Stimulated activated effector memory CD8-positive, alpha-beta T cell treated with anti-CD3 and anti-CD28 coated beads, Interleukin-12 subunit alpha, Interleukin-12 subunit beta, amount 100 ng/mL, for 72 hours (primary cell): ENCODE measurements at regions not wholly inside any gene's neighbourhood (a gene's known extent, or its start where the extent isn't known, plus 50 kb on each side); places are given as distances from the start of the nearest gene placed in this dataset.

Source experiments
- ATAC-seq: fragments of 150-1000 bp; cut with Tn5 transposase; 2 replicates; pipeline ENCODE4 v1.10.0; 2021
- DNase-seq, 2 donors: peaks; one replicate each; pipeline ENCODE4 v3.0.0; 2021 to 2022; ENCODE audit warnings: low spot score in 2 of 2
- H3K27ac Mint-ChIP-seq: one replicate; pipeline ENCODE4 v1.8.0; 2022; ENCODE audit warnings: mild to moderate bottlenecking, mixed read lengths
- H3K36me3 Mint-ChIP-seq: one replicate; pipeline ENCODE4 v1.8.0; 2022; ENCODE audit warnings: mild to moderate bottlenecking, mixed read lengths
- H3K4me1 Mint-ChIP-seq: one replicate; pipeline ENCODE4 v1.8.0; 2022; ENCODE audit warnings: mixed read lengths
- H3K4me3 Mint-ChIP-seq: one replicate; pipeline ENCODE4 v1.8.0; 2022; ENCODE audit warnings: mild to moderate bottlenecking, mixed read lengths
- H3K9me3 Mint-ChIP-seq: one replicate; pipeline ENCODE4 v1.8.0; 2022; ENCODE audit warnings: mixed read lengths

DNA sequence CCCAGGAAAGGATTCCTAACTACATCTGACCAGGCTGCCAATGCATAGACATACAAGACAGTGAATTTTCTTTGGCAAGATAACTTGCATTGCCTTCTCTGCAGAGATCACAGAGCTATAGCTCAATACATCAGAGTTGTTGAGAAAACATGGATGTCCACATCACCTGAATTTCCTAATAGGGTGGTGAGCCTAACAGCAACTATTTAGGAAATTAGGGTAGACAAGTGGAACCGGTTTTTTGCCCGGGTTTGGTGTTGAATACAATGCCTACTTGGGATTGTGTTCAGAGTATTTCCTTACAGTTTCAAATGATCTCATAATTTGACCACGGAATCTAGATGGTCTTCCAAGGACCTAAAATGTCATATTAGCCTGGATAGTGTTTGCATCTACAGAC lies 262.7 kb downstream of the KIF4B start:
- H3K36me3 Mint-ChIP-seq, result no peaks in the 10 kb centered on the region
- H3K4me3 Mint-ChIP-seq, result no peak overlapping the region
- H3K9me3 Mint-ChIP-seq, result no peaks in the 10 kb centered on the region
- DNase-seq (no peak), ATAC-seq (no peak)
- no peaks in the 10 kb centered on the region for H3K4me1 Mint-ChIP-seq
- no peak overlapping the region for H3K27ac Mint-ChIP-seq

DNA sequence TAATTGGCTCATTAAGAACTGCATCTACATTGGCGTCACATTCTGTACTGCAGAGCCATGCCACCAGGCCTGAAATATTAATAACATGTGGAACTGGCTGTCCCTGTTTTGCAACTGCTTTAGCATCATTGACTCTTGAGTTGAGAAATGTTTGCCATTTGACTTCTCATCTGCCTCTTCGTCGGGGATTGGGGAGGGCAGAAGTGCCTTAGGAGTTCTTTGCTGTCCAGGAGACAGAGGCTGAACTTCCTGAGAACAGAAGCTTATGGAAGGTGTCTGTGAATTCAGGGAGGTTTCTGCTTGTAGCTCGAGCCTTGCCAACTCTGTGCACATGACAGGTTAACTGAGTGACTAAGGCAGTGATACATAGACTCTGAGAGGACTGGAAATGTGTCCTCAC lies 265.0 kb downstream of the KIF4B start:
- ATAC-seq (no peak), DNase-seq (no peak)
- Mint-ChIP-seq H3K36me3 (no peaks in the 10 kb centered on the region), H3K9me3 (no peaks in the 10 kb centered on the region), H3K4me3 (no peak overlapping the region), H3K4me1 (no peaks in the 10 kb centered on the region), H3K27ac (no peak overlapping the region)

DNA sequence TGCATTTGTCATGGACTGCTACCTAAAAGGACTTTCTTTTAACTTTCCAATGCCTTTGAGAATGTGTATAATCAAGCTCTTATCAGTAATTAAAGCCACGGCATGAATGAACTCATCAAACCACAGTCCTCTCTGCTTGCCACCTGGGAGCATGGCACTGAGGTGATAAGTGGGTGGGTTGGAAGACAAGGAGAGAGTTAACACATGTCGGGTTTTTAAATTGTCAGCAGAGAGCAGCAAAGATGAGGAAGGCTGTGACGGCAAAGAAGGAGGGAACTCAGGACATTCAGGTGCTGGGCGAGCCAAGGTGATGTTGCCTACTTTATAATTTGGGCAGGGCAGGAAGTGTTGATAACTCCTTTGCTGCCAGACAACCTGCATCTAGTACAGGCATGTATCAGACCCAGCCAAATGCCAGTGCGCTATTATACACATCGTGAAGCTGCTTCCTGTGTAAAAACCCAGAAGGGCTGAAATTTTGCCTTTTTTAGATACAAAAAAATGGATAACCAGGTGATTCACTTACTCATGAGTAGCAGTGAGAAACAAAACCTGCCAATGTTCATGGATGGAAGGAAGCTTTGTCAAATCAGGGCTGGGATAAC lies 269.1 kb downstream of the KIF4B start:
- ATAC-seq, result no peak
- Mint-ChIP-seq H3K9me3 (peaks cover 3% of the 10 kb centered on the region), H3K4me3 (no peak overlapping the region), H3K27ac (no peak overlapping the region), H3K4me1 (no peaks in the 10 kb centered on the region), H3K36me3 (no peaks in the 10 kb centered on the region)
- DNase-seq, result no peak

- ATAC-seq (no peak), DNase-seq (no peak)
- Mint-ChIP-seq H3K27ac (no peak overlapping the region), H3K9me3 (peaks cover 6% of the 10 kb centered on the region), H3K4me1 (no peaks in the 10 kb centered on the region), H3K4me3 (no peak overlapping the region), H3K36me3 (no peaks in the 10 kb centered on the region)
These were observed 272.2 kb downstream of the KIF4B start for GRCh38 chr5:155285706-155286105.

- DNase-seq (no peak), ATAC-seq (no peak)
- H3K27ac Mint-ChIP-seq, result no peak overlapping the region
- peaks cover 3% of the 10 kb centered on the region for H3K9me3 Mint-ChIP-seq
- no peaks in the 10 kb centered on the region for H3K4me1 Mint-ChIP-seq
- no peak overlapping the region for H3K4me3 Mint-ChIP-seq
- no peaks in the 10 kb centered on the region for H3K36me3 Mint-ChIP-seq
These were observed 277.4 kb downstream of the KIF4B start for GRCh38 chr5:155290937-155291336.

DNA sequence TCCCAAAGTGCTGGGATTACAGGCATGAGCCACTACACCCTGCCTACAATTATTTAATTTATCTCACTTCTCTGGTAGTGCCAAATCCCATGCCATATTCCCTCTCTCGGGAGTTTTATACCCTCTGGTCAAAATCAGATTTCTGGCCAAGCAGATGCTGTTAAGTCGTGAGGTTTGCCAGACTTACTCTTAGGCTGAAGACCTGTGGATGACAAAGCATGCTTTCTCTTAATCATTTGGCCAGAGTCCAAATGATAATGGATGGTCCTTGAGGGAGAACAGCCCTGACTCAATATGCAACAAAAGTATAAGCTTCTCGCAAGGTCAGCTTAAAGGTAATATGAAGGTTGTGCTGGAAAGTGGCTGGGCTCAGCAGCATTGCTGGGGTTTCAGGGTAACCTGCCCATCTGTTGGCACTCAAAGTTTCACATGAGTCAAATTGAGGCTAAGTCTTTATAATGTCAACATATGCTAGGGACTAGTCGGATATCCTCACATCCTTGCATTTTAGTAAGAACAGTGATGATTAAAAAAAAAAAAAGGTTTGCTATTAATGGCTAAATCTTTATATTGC lies 280.1 kb downstream of the KIF4B start:
- H3K36me3 Mint-ChIP-seq, result no peaks in the 10 kb centered on the region
- H3K9me3 Mint-ChIP-seq, result no peaks in the 10 kb centered on the region
- no peak for DNase-seq
- H3K27ac Mint-ChIP-seq, result no peak overlapping the region
- no peak overlapping the region for H3K4me3 Mint-ChIP-seq
- H3K4me1 Mint-ChIP-seq, result no peaks in the 10 kb centered on the region
- no peak for ATAC-seq

- H3K27ac Mint-ChIP-seq, result no peak overlapping the region
- no peak overlapping the region for H3K4me3 Mint-ChIP-seq
- no peaks in the 10 kb centered on the region for H3K36me3 Mint-ChIP-seq
- no peaks in the 10 kb centered on the region for H3K4me1 Mint-ChIP-seq
- DNase-seq, result no peak
- ATAC-seq, result no peak
- no peaks in the 10 kb centered on the region for H3K9me3 Mint-ChIP-seq
These were observed 281.6 kb downstream of the KIF4B start for GRCh38 chr5:155295111-155295510.

GRCh38 chr5:155299386-155300005 lies 285.9 kb downstream of the KIF4B start:
- H3K4me3 Mint-ChIP-seq, result no peak overlapping the region
- no peak overlapping the region for H3K27ac Mint-ChIP-seq
- H3K4me1 Mint-ChIP-seq, result no peaks in the 10 kb centered on the region
- H3K36me3 Mint-ChIP-seq, result no peaks in the 10 kb centered on the region
- ATAC-seq (no peak), DNase-seq (no peak)
- no peaks in the 10 kb centered on the region for H3K9me3 Mint-ChIP-seq

GRCh38 chr5:155303120-155303519 lies 289.6 kb downstream of the KIF4B start:
- DNase-seq (no peak), ATAC-seq (no peak)
- H3K36me3 Mint-ChIP-seq, result no peaks in the 10 kb centered on the region
- H3K4me3 Mint-ChIP-seq, result no peak overlapping the region
- H3K27ac Mint-ChIP-seq, result no peak overlapping the region
- no peaks in the 10 kb centered on the region for H3K9me3 Mint-ChIP-seq
- no peaks in the 10 kb centered on the region for H3K4me1 Mint-ChIP-seq

DNA sequence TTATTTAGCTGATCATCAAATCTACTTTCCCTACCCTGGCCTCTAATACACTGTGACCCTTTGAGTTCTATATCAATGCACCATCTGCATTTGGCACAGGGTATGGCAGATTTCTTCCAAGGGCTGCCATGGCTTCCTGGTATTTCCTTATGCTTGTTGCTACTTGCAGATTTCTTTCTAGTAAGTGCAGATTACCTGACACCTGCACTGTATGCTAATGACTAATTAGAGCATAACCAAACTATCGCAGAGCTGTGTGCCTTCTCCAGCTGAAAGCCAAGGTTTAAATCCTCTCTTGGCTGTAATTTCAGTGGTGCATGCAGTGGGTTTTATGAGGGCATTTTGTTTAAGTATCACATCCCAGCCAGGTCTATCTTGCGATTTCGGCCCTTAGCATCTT lies 293.7 kb downstream of the KIF4B start:
- Mint-ChIP-seq H3K36me3 (no peaks in the 10 kb centered on the region), H3K4me1 (no peaks in the 10 kb centered on the region), H3K4me3 (no peak overlapping the region), H3K9me3 (no peaks in the 10 kb centered on the region), H3K27ac (no peak overlapping the region)
- ATAC-seq (no peak), DNase-seq (no peak)

DNA sequence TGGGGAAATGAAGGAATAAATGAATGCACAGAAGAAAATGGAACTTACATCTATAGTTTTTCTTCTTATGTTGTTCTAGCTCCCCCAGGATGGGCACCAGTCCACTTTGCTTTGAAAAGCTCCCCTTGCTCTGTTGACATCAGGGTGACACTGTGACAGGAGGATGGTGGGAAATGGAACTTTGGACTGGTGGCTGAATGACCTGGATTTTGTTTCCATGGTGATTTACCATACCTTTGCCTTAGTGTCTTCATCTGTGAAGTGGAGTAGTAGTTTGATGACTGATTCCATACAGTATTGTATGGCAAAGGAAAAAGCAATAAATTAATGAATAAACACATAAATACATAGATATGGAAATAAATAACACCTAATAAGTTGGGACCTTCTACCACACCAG lies 294.7 kb downstream of the KIF4B start:
- no peak overlapping the region for H3K4me3 Mint-ChIP-seq
- DNase-seq, result no peak
- H3K9me3 Mint-ChIP-seq, result no peaks in the 10 kb centered on the region
- H3K4me1 Mint-ChIP-seq, result no peaks in the 10 kb centered on the region
- H3K27ac Mint-ChIP-seq, result no peak overlapping the region
- ATAC-seq, result no peak
- no peaks in the 10 kb centered on the region for H3K36me3 Mint-ChIP-seq

GRCh38 chr5:155309021-155309746 lies 295.6 kb downstream of the KIF4B start:
- ATAC-seq, result no peak
- Mint-ChIP-seq H3K4me3 (no peak overlapping the region), H3K27ac (no peak overlapping the region), H3K36me3 (no peaks in the 10 kb centered on the region), H3K4me1 (no peaks in the 10 kb centered on the region), H3K9me3 (no peaks in the 10 kb centered on the region)
- no peak for DNase-seq

DNA sequence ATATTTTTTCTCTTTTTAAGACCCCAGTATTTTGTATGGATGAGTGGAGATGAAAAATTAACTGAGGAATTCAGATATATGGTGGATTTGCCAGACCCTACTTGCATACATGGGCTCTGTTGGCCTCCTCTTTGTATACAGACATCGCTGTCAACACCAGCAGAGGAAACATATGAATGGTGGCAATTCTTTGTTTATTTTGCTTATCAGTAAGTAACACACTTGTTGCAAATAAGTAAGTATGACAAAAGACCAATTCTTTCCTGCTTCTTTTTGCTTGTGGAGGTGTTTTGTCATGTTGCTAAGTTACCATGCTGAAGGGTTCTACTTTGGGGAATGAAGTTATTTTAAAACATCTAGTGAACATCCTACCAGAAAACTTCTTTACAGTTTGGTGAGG lies 298.2 kb downstream of the KIF4B start:
- Mint-ChIP-seq H3K36me3 (no peaks in the 10 kb centered on the region), H3K4me3 (no peak overlapping the region), H3K4me1 (no peaks in the 10 kb centered on the region), H3K27ac (no peak overlapping the region), H3K9me3 (no peaks in the 10 kb centered on the region)
- DNase-seq, result no peak
- no peak for ATAC-seq

DNA sequence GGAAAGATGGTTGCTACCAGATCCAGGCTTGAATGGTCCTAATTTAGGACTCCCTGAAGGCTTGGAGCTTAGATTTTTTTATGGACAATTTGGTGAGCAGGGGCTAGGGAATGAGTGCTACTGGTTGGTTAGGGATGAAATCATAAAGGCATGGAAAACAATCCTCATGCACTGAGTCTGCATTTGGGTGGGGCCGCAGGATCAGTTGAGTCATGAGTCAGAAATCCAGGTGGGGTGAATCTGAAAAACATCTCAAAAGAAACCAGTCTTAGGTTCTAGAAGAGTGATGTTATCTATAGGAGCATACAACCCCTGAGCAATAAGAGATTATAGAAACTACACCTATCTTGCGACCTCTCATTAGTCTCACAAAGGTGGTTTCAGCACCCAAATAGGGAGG lies 300.0 kb downstream of the KIF4B start:
- Mint-ChIP-seq H3K36me3 (no peaks in the 10 kb centered on the region), H3K4me1 (no peaks in the 10 kb centered on the region), H3K9me3 (no peaks in the 10 kb centered on the region), H3K4me3 (no peak overlapping the region), H3K27ac (no peak overlapping the region)
- ATAC-seq (no peak), DNase-seq (no peak)

GRCh38 chr5:155316070-155316714 lies 302.6 kb downstream of the KIF4B start:
- Mint-ChIP-seq H3K4me1 (no peaks in the 10 kb centered on the region), H3K9me3 (no peaks in the 10 kb centered on the region), H3K27ac (no peak overlapping the region), H3K36me3 (no peaks in the 10 kb centered on the region), H3K4me3 (no peak overlapping the region)
- ATAC-seq, result no peak
- no peak for DNase-seq
